K562 (cell line): ENCODE measurements at regions not wholly inside any gene's neighbourhood (a gene's known extent, or its start where the extent isn't known, plus 50 kb on each side); places are given as distances from the start of the nearest gene placed in this dataset.

Source experiments
- ATAC-seq: fragments of 200-7000 bp; cut with Tn5 transposase; 3 replicates; pipeline ENCODE4 v1.9.1; 2020; ENCODE audit warnings: moderate library complexity
- BruUV-seq: library from RNA; stranded (reverse); fragments of 400-500 nt; replicated peaks from 2 replicates; lab custom pipeline; 2021; lab: Mats Ljungman, UMichigan
- CTCF ChIA-PET: fragments of 300-600 bp; formaldehyde crosslinking; extraction: SDS; loops from one replicate; lab custom pipeline; 2021; ENCODE audit warnings: low intra/inter-chr PET ratio; lab: Yijun Ruan, JAX
- POLR2A ChIA-PET: fragments of 300-600, 350-650 bp; sonication (Branson Sonifier 250); formaldehyde crosslinking; extraction: SDS; loops from one replicate; lab custom pipeline; 2021; ENCODE audit warnings: antibody characterized with exemption, inconsistent platforms; lab: Yijun Ruan, JAX
- DNase-seq, 4 experiments: peaks; one replicate each; pipeline versions ENCODE4 v3.0.0 to v3.0.0-alpha.2; 2011 to 2018; ENCODE audit warnings: low spot score in 3 of 4, mixed read lengths in 3 of 4; ENCODE audit errors: extremely low read depth in 1 of 4
- FAIRE-seq: peaks from 2 replicates; lab custom pipeline; 2011; peaks lifted over from hg19 to GRCh38; lab: Jason Lieb, UNC
- H2AFZ ChIP-seq: 2 replicates; pipeline ENCODE4 v1.6.0; 2011; ENCODE audit warnings: low read depth, low read length, control low read depth, inconsistent platforms
- H3K27ac ChIP-seq: fragments of 200-600 bp; 3 replicates; pipeline ENCODE4 v1.8.0; 2011; ENCODE audit warnings: low read depth, mild to moderate bottlenecking, control low read depth, inconsistent platforms, low read length, moderate library complexity, mixed read lengths; ENCODE audit errors: extremely low read depth
- H3K27me3 ChIP-seq, 2 experiments: fragments of 300-600 bp in 1 of 2; 2 replicates in 1 of 2; 3 replicates in 1 of 2; pipeline versions ENCODE4 v1.6.0 to v1.8.0; 2011; ENCODE audit warnings: inconsistent platforms in 2 of 2, low read length in 2 of 2, mild to moderate bottlenecking in 1 of 2, mixed read lengths in 1 of 2, moderate library complexity in 1 of 2; ENCODE audit not compliant: control insufficient read depth in 2 of 2, insufficient read depth in 2 of 2
- H3K36me3 ChIP-seq: fragments of 300-600 bp; 3 replicates; pipeline ENCODE4 v1.8.0; 2011; ENCODE audit warnings: mild to moderate bottlenecking, low read length, inconsistent platforms; ENCODE audit not compliant: control insufficient read depth, insufficient read depth
- H3K4me1 ChIP-seq, 2 experiments: fragments of 200-600 bp in 1 of 2; replicated peaks in 1 of 2; 2 replicates in 1 of 2; 3 replicates in 1 of 2; pipeline versions ENCODE4 v1.5.1 to v1.8.0; 2011; ENCODE audit warnings: inconsistent platforms in 2 of 2, low read length in 2 of 2, mild to moderate bottlenecking in 1 of 2, mixed read lengths in 1 of 2, moderate library complexity in 1 of 2; ENCODE audit not compliant: control insufficient read depth in 2 of 2, insufficient read depth in 2 of 2
- H3K4me2 ChIP-seq: 2 replicates; pipeline ENCODE4 v1.6.1; 2011; ENCODE audit warnings: low read length, control low read depth, inconsistent platforms, mixed read lengths; ENCODE audit not compliant: insufficient read depth
- H3K4me3 ChIP-seq: fragments of 200-600 bp; sonication (generic), shearing (Covaris generic); 2 replicates; pipeline ENCODE4 v1.5.1; 2016; ENCODE audit warnings: control low read depth, inconsistent platforms
- H3K79me2 ChIP-seq: fragments of 200-600 bp; 3 replicates; pipeline ENCODE4 v1.8.0; 2011; ENCODE audit warnings: low read length, inconsistent platforms; ENCODE audit not compliant: control insufficient read depth, insufficient read depth
- H3K9ac ChIP-seq, 2 experiments: 2 replicates each; pipeline versions ENCODE4 v1.6.0 to v1.6.1; 2011; ENCODE audit warnings: low read depth in 2 of 2, low read length in 2 of 2, control low read depth in 1 of 2, inconsistent platforms in 1 of 2, mild to moderate bottlenecking in 1 of 2, mixed read lengths in 1 of 2; ENCODE audit not compliant: insufficient read depth in 1 of 2
- H3K9me1 ChIP-seq: one replicate; pipeline ENCODE4 v1.6.0; 2011; ENCODE audit warnings: inconsistent platforms, mild to moderate bottlenecking, low read length, moderate library complexity; ENCODE audit not compliant: control insufficient read depth, insufficient read depth
- H3K9me3 ChIP-seq: replicated peaks from 2 replicates; pipeline ENCODE4 v1.5.1; 2011; ENCODE audit warnings: low read depth, low read length, inconsistent platforms; ENCODE audit not compliant: control insufficient read depth, insufficient read depth
- H4K20me1 ChIP-seq: replicated peaks from 2 replicates; pipeline ENCODE4 v1.6.1; 2011; ENCODE audit warnings: low read length, inconsistent platforms, mixed read lengths; ENCODE audit not compliant: control insufficient read depth, insufficient read depth
- BRCA1 ChIP-seq, 2 experiments: fragments of 450-650 bp in 1 of 2; sonication (generic) in 1 of 2; formaldehyde crosslinking in 1 of 2; IDR thresholded peaks; 2 replicates each; pipeline versions ENCODE4 v1.5.0 to v1.6.1; 2017 to 2020; ENCODE audit warnings: mild to moderate bottlenecking in 1 of 2, missing genetic modification reagents in 1 of 2
- CBX3 ChIP-seq, 2 experiments: IDR thresholded peaks; 1 replicate in 1 of 2; 2 replicates in 1 of 2; pipeline ENCODE4 v1.6.1; 2012; ENCODE audit warnings: inconsistent platforms in 2 of 2, low read length in 2 of 2, borderline replicate concordance in 1 of 2, control low read depth in 1 of 2
- CREBBP ChIP-seq: IDR thresholded peaks from one replicate; pipeline ENCODE4 v1.6.1; 2012; ENCODE audit warnings: low read depth, mild to moderate bottlenecking, control low read depth, inconsistent platforms, low read length
- ETV6 ChIP-seq, 3 experiments: fragments of 150-350 bp in 1 of 3; sonication (generic) in 1 of 3; formaldehyde crosslinking in 1 of 3; IDR thresholded peaks; 2 replicates each; pipeline versions ENCODE4 v1.6.1 to v1.8.0; 2014 to 2022; ENCODE audit warnings: borderline replicate concordance in 2 of 3, low read depth in 2 of 3, antibody characterized with exemption in 1 of 3, low read length in 1 of 3, mild to moderate bottlenecking in 1 of 3, missing genetic modification reagents in 1 of 3
- NFATC3 ChIP-seq: fragments of 450-650 bp; IDR thresholded peaks from 2 replicates; pipeline ENCODE4 v1.6.1; 2017; ENCODE audit warnings: mild to moderate bottlenecking
- TAF9B ChIP-seq: fragments of 450-650 bp; IDR thresholded peaks from 2 replicates; pipeline ENCODE4 v1.6.1; 2018; ENCODE audit warnings: mild to moderate bottlenecking; ENCODE audit not compliant: partially characterized antibody
- ZBTB1 ChIP-seq: sonication (generic); formaldehyde crosslinking; IDR thresholded peaks from 2 replicates; pipeline ENCODE4 v1.8.1; 2023; ENCODE audit warnings: missing genetic modification reagents, low read depth, mild to moderate bottlenecking, borderline replicate concordance
- ZNF165 ChIP-seq: fragments of 250-450 bp; sonication (Bioruptor Pico); IDR thresholded peaks from 2 replicates; pipeline ENCODE4 v1.4.0; 2020; ENCODE audit warnings: borderline replicate concordance
- ZNF263 ChIP-seq: sonication (generic); formaldehyde crosslinking; IDR thresholded peaks from 2 replicates; pipeline ENCODE4 v1.8.0; 2022; ENCODE audit warnings: mild to moderate bottlenecking, missing genetic modification reagents, borderline replicate concordance
- ZNF766 ChIP-seq: fragments of 200-800 bp; sonication (Bioruptor generic); conservative IDR thresholded peaks from 2 replicates; pipeline ENCODE4 v1.6.1; 2016; ENCODE audit warnings: missing genetic modification characterization, missing compliant biosample characterization
- WGBS: fragments of 100-300 bp; shearing (Covaris generic); methylation state at CpG from one replicate; pipeline ENCODE4 v1.1.6; 2016; ENCODE audit warnings: low coverage, mixed read lengths; ENCODE audit not compliant: insufficient coverage; ENCODE audit errors: missing lambda C conversion rate; 5-methylcytosine and 5-hydroxymethylcytosine counted together
- in situ Hi-C: fragments of 300-500 bp; cut with MboI; formaldehyde crosslinking; loops from 4 replicates; pipeline ENCODE4 v1.15.0; 2018; ENCODE audit warnings: inconsistent platforms, mixed read lengths
- intact Hi-C: fragments of 100-400 bp; cut with micrococcal nuclease; formaldehyde crosslinking; loops from 2 replicates; pipeline ENCODE4 v1.14.2; 2022
- TF ChIP-seq, protein P1 (sequence below): fragments of 450-650 bp; IDR thresholded peaks from 2 replicates; pipeline ENCODE4 v1.7.0; 2016; ENCODE audit warnings: borderline replicate concordance
- TF ChIP-seq, protein P2 (sequence below): fragments of 250-450 bp; sonication (Bioruptor Pico); IDR thresholded peaks from 2 replicates; pipeline ENCODE4 v1.4.0; 2020; ENCODE audit warnings: borderline replicate concordance
- TF ChIP-seq, protein P3 (sequence below): fragments of 250-450 bp; sonication (Bioruptor Pico); IDR thresholded peaks from 2 replicates; pipeline ENCODE4 v1.8.0; 2021; ENCODE audit warnings: moderate library complexity, mild to moderate bottlenecking, inconsistent platforms
- TF ChIP-seq, protein P4 (sequence below): fragments of 250-450 bp; sonication (Bioruptor Pico); IDR thresholded peaks from 2 replicates; pipeline ENCODE4 v1.8.0; 2021; ENCODE audit warnings: mild to moderate bottlenecking, moderate library complexity
- TF ChIP-seq, protein P5 (sequence below): fragments of 200-800 bp; sonication (Bioruptor generic); IDR thresholded peaks from 2 replicates; pipeline ENCODE4 v1.6.1; 2017; ENCODE audit warnings: missing genetic modification characterization, missing compliant biosample characterization

DNA sequence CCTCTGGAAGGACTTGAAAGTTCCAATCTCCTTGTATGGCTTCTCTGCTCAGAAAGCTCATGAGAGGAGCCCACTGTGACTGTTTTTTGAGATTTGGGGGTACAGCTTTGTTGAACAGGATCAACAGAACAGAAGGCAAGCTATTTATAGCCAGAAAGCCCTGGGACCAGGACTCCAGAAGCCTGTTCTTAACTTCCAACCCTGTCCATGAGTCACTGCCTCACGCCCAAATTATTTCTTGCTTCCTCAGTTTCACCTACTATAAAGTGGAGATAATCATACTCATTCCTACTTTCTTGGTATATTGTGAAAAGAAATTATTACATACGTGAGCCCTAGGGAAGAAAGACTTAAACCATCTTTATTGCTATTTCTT lies 100.9 kb upstream of the MARCKS start:
- H3K4me3 ChIP-seq = no peak overlapping the region
- H3K79me2 ChIP-seq = no peaks in the 10 kb centered on the region
- intact Hi-C loops (no loop called here), in situ Hi-C loops (no loop called here)
- H2AFZ ChIP-seq = no peak overlapping the region
- ATAC-seq = no peak
- WGBS = 0% methylated on average over 2 of the region's 2 CpGs
- no TSS peak for BruUV-seq
- CTCF ChIA-PET = no interaction called here
- H3K4me2 ChIP-seq = no peak overlapping the region
- no peaks in the 10 kb centered on the region for H3K27me3 ChIP-seq
- H3K36me3 ChIP-seq = no peaks in the 10 kb centered on the region
- TF ChIP-seq, protein P1, sequence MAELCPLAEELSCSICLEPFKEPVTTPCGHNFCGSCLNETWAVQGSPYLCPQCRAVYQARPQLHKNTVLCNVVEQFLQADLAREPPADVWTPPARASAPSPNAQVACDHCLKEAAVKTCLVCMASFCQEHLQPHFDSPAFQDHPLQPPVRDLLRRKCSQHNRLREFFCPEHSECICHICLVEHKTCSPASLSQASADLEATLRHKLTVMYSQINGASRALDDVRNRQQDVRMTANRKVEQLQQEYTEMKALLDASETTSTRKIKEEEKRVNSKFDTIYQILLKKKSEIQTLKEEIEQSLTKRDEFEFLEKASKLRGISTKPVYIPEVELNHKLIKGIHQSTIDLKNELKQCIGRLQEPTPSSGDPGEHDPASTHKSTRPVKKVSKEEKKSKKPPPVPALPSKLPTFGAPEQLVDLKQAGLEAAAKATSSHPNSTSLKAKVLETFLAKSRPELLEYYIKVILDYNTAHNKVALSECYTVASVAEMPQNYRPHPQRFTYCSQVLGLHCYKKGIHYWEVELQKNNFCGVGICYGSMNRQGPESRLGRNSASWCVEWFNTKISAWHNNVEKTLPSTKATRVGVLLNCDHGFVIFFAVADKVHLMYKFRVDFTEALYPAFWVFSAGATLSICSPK = no peak
- TF ChIP-seq ETV6 (IDR thresholded peaks at IDR 0.05; ENCODE audit: borderline replicate concordance in 1 of 2, low read depth in 2 of 2, low read length in 1 of 2) (no peak), ETV6 (CRISPR knock-in tag; IDR thresholded peaks at IDR 0.05; ENCODE audit: borderline replicate concordance) (no peak), CBX3 (IDR thresholded peaks at IDR 0.05; ENCODE audit: borderline replicate concordance in 1 of 2, low read length in 2 of 2) (no peak), BRCA1 (IDR thresholded peaks at IDR 0.05) (no peak), BRCA1 (CRISPR knock-in tag; IDR thresholded peaks at IDR 0.05) (no peak), NFATC3 (no peak), ZNF165 (CRISPR knock-in tag) (no peak), ZNF263 (CRISPR knock-in tag) (no peak), ZNF766 (CRISPR knock-in tag) (no peak), ZBTB1 (CRISPR knock-in tag) (no peak), TAF9B (no peak), CREBBP (no peak)
- TF ChIP-seq, protein P2, sequence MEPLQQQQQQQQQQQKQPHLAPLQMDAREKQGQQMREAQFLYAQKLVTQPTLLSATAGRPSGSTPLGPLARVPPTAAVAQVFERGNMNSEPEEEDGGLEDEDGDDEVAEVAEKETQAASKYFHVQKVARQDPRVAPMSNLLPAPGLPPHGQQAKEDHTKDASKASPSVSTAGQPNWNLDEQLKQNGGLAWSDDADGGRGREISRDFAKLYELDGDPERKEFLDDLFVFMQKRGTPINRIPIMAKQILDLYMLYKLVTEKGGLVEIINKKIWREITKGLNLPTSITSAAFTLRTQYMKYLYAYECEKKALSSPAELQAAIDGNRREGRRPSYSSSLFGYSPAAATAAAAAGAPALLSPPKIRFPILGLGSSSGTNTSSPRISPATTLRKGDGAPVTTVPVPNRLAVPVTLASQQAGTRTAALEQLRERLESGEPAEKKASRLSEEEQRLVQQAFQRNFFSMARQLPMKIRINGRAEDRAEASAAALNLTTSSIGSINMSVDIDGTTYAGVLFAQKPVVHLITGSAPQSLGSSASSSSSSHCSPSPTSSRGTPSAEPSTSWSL (CRISPR knock-in tag) = no peak
- TF ChIP-seq, protein P3, sequence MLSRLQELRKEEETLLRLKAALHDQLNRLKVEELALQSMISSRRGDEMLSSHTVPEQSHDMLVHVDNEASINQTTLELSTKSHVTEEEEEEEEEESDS (CRISPR knock-in tag) = no peak
- TF ChIP-seq, protein P4, sequence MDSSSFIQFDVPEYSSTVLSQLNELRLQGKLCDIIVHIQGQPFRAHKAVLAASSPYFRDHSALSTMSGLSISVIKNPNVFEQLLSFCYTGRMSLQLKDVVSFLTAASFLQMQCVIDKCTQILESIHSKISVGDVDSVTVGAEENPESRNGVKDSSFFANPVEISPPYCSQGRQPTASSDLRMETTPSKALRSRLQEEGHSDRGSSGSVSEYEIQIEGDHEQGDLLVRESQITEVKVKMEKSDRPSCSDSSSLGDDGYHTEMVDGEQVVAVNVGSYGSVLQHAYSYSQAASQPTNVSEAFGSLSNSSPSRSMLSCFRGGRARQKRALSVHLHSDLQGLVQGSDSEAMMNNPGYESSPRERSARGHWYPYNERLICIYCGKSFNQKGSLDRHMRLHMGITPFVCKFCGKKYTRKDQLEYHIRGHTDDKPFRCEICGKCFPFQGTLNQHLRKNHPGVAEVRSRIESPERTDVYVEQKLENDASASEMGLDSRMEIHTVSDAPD = no peak
- TF ChIP-seq, protein P5, sequence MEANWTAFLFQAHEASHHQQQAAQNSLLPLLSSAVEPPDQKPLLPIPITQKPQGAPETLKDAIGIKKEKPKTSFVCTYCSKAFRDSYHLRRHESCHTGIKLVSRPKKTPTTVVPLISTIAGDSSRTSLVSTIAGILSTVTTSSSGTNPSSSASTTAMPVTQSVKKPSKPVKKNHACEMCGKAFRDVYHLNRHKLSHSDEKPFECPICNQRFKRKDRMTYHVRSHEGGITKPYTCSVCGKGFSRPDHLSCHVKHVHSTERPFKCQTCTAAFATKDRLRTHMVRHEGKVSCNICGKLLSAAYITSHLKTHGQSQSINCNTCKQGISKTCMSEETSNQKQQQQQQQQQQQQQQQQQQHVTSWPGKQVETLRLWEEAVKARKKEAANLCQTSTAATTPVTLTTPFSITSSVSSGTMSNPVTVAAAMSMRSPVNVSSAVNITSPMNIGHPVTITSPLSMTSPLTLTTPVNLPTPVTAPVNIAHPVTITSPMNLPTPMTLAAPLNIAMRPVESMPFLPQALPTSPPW (CRISPR knock-in tag) = no peak
- TF ChIP-seq, all 486 proteins: peak for 0
- DNase-seq (no peak), FAIRE-seq (no peak)
- no peaks in the 10 kb centered on the region for H3K4me1 ChIP-seq
- H3K9me3 ChIP-seq = no peaks in the 10 kb centered on the region
- POLR2A ChIA-PET = no interaction called here
- no peak overlapping the region for H3K27ac ChIP-seq
- no peaks in the 10 kb centered on the region for H3K9me1 ChIP-seq
- H4K20me1 ChIP-seq = no peaks in the 10 kb centered on the region
- H3K9ac ChIP-seq = no peak overlapping the region
